ENCODE measurements at regions not wholly inside any gene's neighbourhood (a gene's known extent, or its start where the extent isn't known, plus 50 kb on each side); places are given as distances from the start of the nearest gene placed in this dataset.

DNA sequence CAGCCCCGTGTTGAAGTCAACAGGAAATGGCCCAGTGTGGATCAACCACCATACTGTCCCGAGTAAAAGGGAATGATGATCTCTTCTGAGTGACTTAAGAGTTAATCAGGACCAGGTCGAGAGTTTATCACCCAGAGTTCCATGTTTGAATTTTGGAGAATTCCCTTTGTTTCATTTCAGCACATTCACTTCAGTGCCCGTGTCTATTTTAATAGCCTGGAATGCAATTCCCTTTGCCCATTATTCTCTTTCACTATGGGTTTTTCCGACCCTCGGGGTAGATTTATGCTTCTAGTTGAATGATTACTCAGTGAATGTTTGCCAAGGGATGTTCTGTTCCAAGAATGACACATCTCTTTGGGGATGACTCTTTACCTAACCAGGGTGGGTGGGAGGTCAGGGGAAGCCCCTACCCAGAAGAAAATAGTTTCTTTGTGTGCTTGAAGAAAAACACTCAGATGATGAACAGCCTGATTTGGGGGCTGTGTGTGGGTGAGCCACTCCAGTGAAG, 594.9 kb downstream of the INHBA start:
- no peaks in the 10 kb centered on the region for H3K36me3 ChIP-seq (ENCODE audit: control insufficient read depth, insufficient read depth, low read length)
- no peaks in the 10 kb centered on the region for H3K27me3 ChIP-seq (ENCODE audit: control insufficient read depth, insufficient read depth, low read length)
- no peak overlapping the region for H3K4me3 ChIP-seq (ENCODE audit: low read depth, low read length)
- peak; percentile 55 for DNase-seq (ENCODE audit: low read depth)
- TF ChIP-seq, protein P1, sequence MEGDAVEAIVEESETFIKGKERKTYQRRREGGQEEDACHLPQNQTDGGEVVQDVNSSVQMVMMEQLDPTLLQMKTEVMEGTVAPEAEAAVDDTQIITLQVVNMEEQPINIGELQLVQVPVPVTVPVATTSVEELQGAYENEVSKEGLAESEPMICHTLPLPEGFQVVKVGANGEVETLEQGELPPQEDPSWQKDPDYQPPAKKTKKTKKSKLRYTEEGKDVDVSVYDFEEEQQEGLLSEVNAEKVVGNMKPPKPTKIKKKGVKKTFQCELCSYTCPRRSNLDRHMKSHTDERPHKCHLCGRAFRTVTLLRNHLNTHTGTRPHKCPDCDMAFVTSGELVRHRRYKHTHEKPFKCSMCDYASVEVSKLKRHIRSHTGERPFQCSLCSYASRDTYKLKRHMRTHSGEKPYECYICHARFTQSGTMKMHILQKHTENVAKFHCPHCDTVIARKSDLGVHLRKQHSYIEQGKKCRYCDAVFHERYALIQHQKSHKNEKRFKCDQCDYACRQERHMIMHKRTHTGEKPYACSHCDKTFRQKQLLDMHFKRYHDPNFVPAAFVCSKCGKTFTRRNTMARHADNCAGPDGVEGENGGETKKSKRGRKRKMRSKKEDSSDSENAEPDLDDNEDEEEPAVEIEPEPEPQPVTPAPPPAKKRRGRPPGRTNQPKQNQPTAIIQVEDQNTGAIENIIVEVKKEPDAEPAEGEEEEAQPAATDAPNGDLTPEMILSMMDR (IDR thresholded peaks at IDR 0.05; ENCODE audit: insufficient read depth, low read length, poor library complexity, severe bottlenecking) = no peak

DNA sequence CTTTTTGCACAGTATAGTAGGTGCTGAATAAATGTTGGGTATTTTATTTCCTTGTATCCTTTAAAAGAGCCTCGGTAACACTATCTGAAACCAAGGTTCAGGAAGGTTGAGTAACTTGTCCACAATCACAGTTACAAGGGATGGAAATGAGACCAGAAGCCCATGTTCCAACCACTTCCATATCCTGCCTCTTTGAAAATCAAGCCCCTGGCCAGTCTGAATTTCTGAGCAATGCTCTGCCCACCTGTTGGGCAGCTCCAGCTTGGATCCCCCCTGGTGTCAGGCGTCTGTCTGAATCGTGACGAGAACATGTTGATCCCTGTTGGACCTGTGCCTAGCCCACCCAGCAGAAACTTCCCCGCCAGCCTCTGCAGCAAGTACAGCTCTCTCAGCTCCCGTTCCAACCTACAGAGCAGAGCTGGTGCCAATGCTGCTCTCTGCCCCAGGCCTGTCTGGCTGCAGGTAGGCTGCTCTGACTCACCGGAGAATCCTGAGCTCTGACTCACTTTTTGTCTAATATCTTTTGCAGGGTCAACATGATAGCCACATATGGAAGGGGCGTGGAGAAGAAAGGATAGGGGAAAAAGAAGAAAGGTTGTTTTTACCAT, 595.5 kb downstream of the INHBA start:
- no peak overlapping the region for H3K4me3 ChIP-seq (ENCODE audit: low read depth, low read length)
- peak; percentile 89 for DNase-seq (ENCODE audit: low read depth)
- H3K36me3 ChIP-seq (ENCODE audit: control insufficient read depth, insufficient read depth, low read length) = no peaks in the 10 kb centered on the region
- no peaks in the 10 kb centered on the region for H3K27me3 ChIP-seq (ENCODE audit: control insufficient read depth, insufficient read depth, low read length)
- TF ChIP-seq, protein P1 (IDR thresholded peaks at IDR 0.05; ENCODE audit: insufficient read depth, low read length, poor library complexity, severe bottlenecking) = no peak

DNA sequence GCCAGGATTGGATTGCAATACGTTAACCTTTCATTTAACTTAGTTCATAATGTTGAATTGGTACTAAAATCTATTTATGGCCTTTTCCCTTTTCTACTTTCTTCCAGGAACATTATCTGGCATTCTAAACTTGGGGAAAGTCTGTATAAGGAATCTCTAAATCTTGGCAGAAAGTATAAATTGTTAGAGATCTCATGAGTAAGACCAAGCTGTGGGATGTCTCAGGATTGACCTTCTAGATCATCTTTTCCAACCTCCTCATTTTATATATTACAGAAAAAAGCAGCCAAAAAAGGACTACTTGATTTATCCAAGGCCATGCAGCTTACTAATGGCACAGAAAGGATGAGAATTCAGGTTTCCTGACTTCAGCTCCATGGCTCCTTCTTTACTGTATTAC, 598.3 kb downstream of the INHBA start:
- TF ChIP-seq, protein P1 (IDR thresholded peaks at IDR 0.05; ENCODE audit: insufficient read depth, low read length, poor library complexity, severe bottlenecking) = no peak
- no peak overlapping the region for H3K4me3 ChIP-seq (ENCODE audit: low read depth, low read length)
- H3K36me3 ChIP-seq (ENCODE audit: control insufficient read depth, insufficient read depth, low read length) = no peaks in the 10 kb centered on the region
- no peaks in the 10 kb centered on the region for H3K27me3 ChIP-seq (ENCODE audit: control insufficient read depth, insufficient read depth, low read length)
- DNase-seq (ENCODE audit: low read depth) = no peak

DNA sequence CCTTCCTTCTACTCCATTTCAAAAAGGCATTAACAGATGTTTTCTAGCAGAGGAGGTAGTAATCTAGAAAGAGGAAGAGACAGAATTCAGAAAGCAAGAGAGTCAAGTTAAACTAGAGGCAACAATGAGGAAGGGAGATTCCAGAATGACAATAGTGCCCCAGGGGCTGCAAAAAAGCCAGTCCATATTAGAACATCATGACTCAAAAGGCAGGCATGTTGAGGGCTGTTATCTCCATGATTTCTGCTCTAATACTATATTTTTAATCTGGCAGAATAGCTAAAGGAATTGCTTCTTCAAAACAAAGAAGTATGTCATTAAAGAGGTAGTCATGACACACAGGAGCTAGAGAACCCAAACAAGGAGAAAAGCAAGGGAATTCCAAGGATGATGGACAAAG, 599.6 kb downstream of the INHBA start:
- no peak for DNase-seq (ENCODE audit: low read depth)
- H3K27me3 ChIP-seq (ENCODE audit: control insufficient read depth, insufficient read depth, low read length) = no peaks in the 10 kb centered on the region
- TF ChIP-seq, protein P1 (IDR thresholded peaks at IDR 0.05; ENCODE audit: insufficient read depth, low read length, poor library complexity, severe bottlenecking) = no peak
- no peak overlapping the region for H3K4me3 ChIP-seq (ENCODE audit: low read depth, low read length)
- no peaks in the 10 kb centered on the region for H3K36me3 ChIP-seq (ENCODE audit: control insufficient read depth, insufficient read depth, low read length)

DNA sequence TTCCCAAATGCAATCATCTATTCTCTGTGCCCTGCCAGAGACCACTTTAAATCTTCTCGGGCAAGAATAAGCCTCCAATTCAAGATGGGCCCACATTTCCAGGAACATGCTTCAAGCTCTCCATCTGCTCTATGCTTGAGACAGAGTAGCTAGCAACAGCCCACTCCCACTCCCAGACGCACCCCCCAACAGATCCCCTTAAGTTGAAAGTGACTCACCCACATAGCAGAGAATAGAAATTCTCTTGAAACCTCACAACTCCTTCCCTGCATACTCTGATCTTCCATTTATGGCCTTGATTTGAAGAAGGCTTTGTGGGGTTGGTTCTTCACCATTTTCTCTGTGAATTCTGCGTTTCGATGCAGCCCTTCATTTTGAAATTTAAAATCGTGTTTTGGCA, 604.0 kb downstream of the INHBA start:
- H3K36me3 ChIP-seq (ENCODE audit: control insufficient read depth, insufficient read depth, low read length) = no peaks in the 10 kb centered on the region
- no peak overlapping the region for H3K4me3 ChIP-seq (ENCODE audit: low read depth, low read length)
- TF ChIP-seq, protein P1 (IDR thresholded peaks at IDR 0.05; ENCODE audit: insufficient read depth, low read length, poor library complexity, severe bottlenecking) = no peak
- no peaks in the 10 kb centered on the region for H3K27me3 ChIP-seq (ENCODE audit: control insufficient read depth, insufficient read depth, low read length)
- DNase-seq (ENCODE audit: low read depth) = no peak

DNA sequence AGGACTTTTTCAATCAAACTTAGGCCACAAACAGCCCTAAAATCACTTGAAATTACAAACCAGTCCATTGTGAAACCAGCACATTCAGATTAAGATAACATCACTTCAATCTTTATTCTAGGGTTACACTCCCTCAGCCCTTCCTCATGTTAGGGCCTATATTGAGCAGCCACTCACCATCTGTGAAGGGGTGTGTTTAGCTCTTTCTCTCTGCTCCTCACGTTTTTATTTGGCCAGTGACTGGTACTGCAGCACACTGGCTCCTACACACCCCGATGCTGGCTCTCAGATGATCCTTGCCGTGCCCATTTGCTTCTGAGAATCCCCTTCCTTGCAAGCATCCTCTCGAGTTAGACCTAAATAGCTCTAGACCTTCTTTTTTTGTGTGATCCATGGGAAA, 604.5 kb downstream of the INHBA start:
- no peak overlapping the region for H3K4me3 ChIP-seq (ENCODE audit: low read depth, low read length)
- TF ChIP-seq, protein P1 (IDR thresholded peaks at IDR 0.05; ENCODE audit: insufficient read depth, low read length, poor library complexity, severe bottlenecking) = no peak

More for the DNA sequence above, 604.5 kb downstream of the INHBA start:
- no peak for DNase-seq (ENCODE audit: low read depth)
- H3K36me3 ChIP-seq (ENCODE audit: control insufficient read depth, insufficient read depth, low read length) = no peaks in the 10 kb centered on the region
- no peaks in the 10 kb centered on the region for H3K27me3 ChIP-seq (ENCODE audit: control insufficient read depth, insufficient read depth, low read length)

All from kidney epithelial cell (primary cell).